C4-2B (cell line): ENCODE measurements at regions not wholly inside any gene's neighbourhood (a gene's known extent, or its start where the extent isn't known, plus 50 kb on each side); places are given as distances from the start of the nearest gene placed in this dataset.

Experiments used
- H3K27ac ChIP-seq: fragments of 450-650 bp; 2 replicates; pipeline ENCODE4 v1.5.1; 2017
- ZFX ChIP-seq: fragments of 450-650 bp; IDR thresholded peaks from 2 replicates; pipeline ENCODE4 v1.6.1; 2017
- TF ChIP-seq, protein P1 (sequence below): fragments of 450-650 bp; conservative IDR thresholded peaks from 2 replicates; pipeline ENCODE4 v1.5.1; 2017; ENCODE audit warnings: mild to moderate bottlenecking

DNA sequence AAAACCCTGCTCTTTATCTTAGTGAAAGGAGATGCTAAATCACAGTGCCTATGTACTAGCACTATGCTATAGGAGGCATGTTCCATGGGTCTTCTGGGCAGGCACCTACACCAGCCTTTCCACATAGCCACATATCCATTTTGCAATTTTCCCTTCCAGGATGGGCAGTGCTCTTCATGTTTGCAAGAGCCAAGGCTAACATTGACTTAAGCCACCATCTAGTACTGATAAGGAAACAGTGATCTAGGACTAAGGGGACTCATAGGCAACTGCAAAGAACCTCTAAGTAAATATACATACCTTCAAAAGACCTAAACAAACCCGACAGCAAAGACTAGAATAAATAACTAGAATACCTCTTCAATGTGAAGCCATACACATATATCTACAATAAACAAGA, 919.7 kb upstream of the GYPC start:
- no peak for TF ChIP-seq ZFX
- TF ChIP-seq, protein P1, sequence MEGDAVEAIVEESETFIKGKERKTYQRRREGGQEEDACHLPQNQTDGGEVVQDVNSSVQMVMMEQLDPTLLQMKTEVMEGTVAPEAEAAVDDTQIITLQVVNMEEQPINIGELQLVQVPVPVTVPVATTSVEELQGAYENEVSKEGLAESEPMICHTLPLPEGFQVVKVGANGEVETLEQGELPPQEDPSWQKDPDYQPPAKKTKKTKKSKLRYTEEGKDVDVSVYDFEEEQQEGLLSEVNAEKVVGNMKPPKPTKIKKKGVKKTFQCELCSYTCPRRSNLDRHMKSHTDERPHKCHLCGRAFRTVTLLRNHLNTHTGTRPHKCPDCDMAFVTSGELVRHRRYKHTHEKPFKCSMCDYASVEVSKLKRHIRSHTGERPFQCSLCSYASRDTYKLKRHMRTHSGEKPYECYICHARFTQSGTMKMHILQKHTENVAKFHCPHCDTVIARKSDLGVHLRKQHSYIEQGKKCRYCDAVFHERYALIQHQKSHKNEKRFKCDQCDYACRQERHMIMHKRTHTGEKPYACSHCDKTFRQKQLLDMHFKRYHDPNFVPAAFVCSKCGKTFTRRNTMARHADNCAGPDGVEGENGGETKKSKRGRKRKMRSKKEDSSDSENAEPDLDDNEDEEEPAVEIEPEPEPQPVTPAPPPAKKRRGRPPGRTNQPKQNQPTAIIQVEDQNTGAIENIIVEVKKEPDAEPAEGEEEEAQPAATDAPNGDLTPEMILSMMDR = no peak
- H3K27ac ChIP-seq = no peak overlapping the region

GRCh38 chr2:125745514-125745913, 910.4 kb upstream of the GYPC start:
- TF ChIP-seq, protein P1 = peak; percentile 61
- no peak for TF ChIP-seq ZFX
- no peak overlapping the region for H3K27ac ChIP-seq

GRCh38 chr2:125746321-125747164, 909.4 kb upstream of the GYPC start:
- TF ChIP-seq, protein P1 = no peak
- TF ChIP-seq ZFX = no peak
- H3K27ac ChIP-seq = no peak overlapping the region

DNA sequence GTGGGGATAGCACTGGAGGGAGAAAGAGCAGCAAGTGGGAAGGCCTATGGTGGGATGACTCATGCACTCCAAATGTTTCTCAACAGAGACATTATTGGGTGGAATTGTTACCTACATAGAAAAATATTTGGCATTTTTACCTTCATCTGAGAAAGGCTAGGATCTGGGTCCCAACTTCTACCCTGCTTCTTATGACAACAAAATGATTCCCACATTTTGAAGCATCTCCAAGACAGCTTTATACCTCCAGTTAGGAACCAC, 908.9 kb upstream of the GYPC start:
- TF ChIP-seq, protein P1 = no peak
- no peak for TF ChIP-seq ZFX
- no peak overlapping the region for H3K27ac ChIP-seq

GRCh38 chr2:125756431-125756830, 899.5 kb upstream of the GYPC start:
- TF ChIP-seq, protein P1 = no peak
- TF ChIP-seq ZFX = no peak
- no peak overlapping the region for H3K27ac ChIP-seq

- no peak overlapping the region for H3K27ac ChIP-seq
- TF ChIP-seq ZFX = no peak
- TF ChIP-seq, protein P1 = no peak
Observed at GRCh38 chr2:125796784-125797183, 859.2 kb upstream of the GYPC start.

- no peak for TF ChIP-seq ZFX
- TF ChIP-seq, protein P1 = no peak
- no peak overlapping the region for H3K27ac ChIP-seq
Observed at GRCh38 chr2:125797192-125797591, 858.8 kb upstream of the GYPC start.
